Esophagus mucosa (tissue), 1 donor: ENCODE measurements at regions not wholly inside any gene's neighbourhood (a gene's known extent, or its start where the extent isn't known, plus 50 kb on each side); places are given as distances from the start of the nearest gene placed in this dataset.

Source experiments
- ATAC-seq: fragments of 200-7000 bp; cut with Tn5 transposase; one replicate; pipeline ENCODE4 v1.9.1; 2020
- donor health status: DM: yes; HTN: yes; CAD: no.

GRCh38 chr5:84599964-84600363 lies 215.3 kb upstream of the EDIL3 start:
- ATAC-seq: no peak

- ATAC-seq: no peak
Measured at GRCh38 chr5:84597904-84598303, 213.2 kb upstream of the EDIL3 start.

GRCh38 chr5:84590629-84591028 lies 205.9 kb upstream of the EDIL3 start:
- ATAC-seq: no peak

GRCh38 chr5:84589926-84590325 lies 205.2 kb upstream of the EDIL3 start:
- ATAC-seq: no peak

- no peak for ATAC-seq
Measured at GRCh38 chr5:84585218-84585617, 200.5 kb upstream of the EDIL3 start.

- no peak for ATAC-seq
Measured at GRCh38 chr5:84578226-84578625, 193.5 kb upstream of the EDIL3 start.

- no peak for ATAC-seq
Measured at GRCh38 chr5:84573017-84573712, 188.5 kb upstream of the EDIL3 start.

GRCh38 chr5:84569307-84569706 lies 184.6 kb upstream of the EDIL3 start:
- ATAC-seq: no peak

- no peak for ATAC-seq
Measured at GRCh38 chr5:84568171-84568570, 183.5 kb upstream of the EDIL3 start.

GRCh38 chr5:84565866-84566265 lies 181.2 kb upstream of the EDIL3 start:
- no peak for ATAC-seq

- ATAC-seq: no peak
Measured at GRCh38 chr5:84564321-84565075, 179.8 kb upstream of the EDIL3 start.

- no peak for ATAC-seq
Measured at GRCh38 chr5:84550222-84550621, 165.5 kb upstream of the EDIL3 start.

GRCh38 chr5:84549054-84549453 lies 164.4 kb upstream of the EDIL3 start:
- ATAC-seq: no peak

- no peak for ATAC-seq
Measured at GRCh38 chr5:84546686-84547085, 162.0 kb upstream of the EDIL3 start.

- ATAC-seq: no peak
Measured at GRCh38 chr5:84536797-84537196, 152.1 kb upstream of the EDIL3 start.

- no peak for ATAC-seq
Measured at GRCh38 chr5:84535281-84535680, 150.6 kb upstream of the EDIL3 start.

GRCh38 chr5:84524491-84524890 lies 139.8 kb upstream of the EDIL3 start:
- ATAC-seq: no peak

- no peak for ATAC-seq
Measured at GRCh38 chr5:84518862-84519261, 134.2 kb upstream of the EDIL3 start.

- no peak for ATAC-seq
Measured at GRCh38 chr5:84518370-84518769, 133.7 kb upstream of the EDIL3 start.

- ATAC-seq: no peak
Measured at GRCh38 chr5:84506625-84507024, 121.9 kb upstream of the EDIL3 start.

- no peak for ATAC-seq
Measured at GRCh38 chr5:84494453-84494852, 109.8 kb upstream of the EDIL3 start.

- ATAC-seq: no peak
Measured at GRCh38 chr5:84487963-84488362, 103.3 kb upstream of the EDIL3 start.

GRCh38 chr5:84480873-84481637 lies 96.4 kb upstream of the EDIL3 start:
- ATAC-seq: no peak

GRCh38 chr5:84478603-84479002 lies 93.9 kb upstream of the EDIL3 start:
- ATAC-seq: no peak
